Activated CD8-positive, alpha-beta memory T cell treated with anti-CD3 and anti-CD28 coated beads, Interleukin-2, amount 50 U/mL, for 48 hours (primary cell): ENCODE measurements at regions not wholly inside any gene's neighbourhood (a gene's known extent, or its start where the extent isn't known, plus 50 kb on each side); places are given as distances from the start of the nearest gene placed in this dataset.
"Not testable (repeated sequence)": the region's sequence is repeated elsewhere in the genome, so short reads cannot be mapped to it uniquely, and the experiment has no call there.

Experiments
- DNase-seq: peaks from one replicate; pipeline ENCODE4 v3.0.0-alpha.2; 2020

DNA sequence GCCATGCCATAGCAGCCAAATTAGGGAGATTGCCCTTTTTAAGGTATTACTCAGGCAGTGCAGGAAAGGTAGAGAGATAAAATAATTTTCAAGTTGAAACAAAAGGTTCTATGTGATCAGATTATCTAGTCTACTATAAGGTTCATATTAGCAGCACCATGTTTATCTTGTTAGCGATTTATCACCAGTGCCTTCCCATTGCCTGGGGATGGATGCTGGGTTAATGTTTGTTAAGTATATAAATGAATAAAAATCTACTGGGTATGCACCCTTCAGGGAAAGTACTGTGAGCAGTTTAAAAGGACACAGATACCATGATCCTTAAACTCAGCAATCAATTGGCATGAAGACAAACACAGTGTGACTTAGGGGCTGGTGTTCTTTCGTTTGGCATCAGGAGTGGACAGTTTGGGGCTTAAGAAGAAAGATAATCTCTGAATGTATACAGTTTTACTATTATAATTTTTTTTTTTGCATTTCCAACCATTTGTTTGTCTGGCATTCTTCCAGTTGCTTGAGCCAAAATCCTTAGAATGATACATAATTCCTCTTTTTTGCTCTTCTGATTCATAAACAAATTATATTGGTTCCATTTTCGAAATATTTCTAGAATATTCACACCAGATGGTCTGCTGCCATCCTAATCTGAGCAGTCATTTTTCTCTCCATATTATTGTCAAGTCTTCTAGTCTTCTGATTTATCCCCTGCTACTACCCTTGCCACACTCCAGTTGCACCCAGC lies 512.8 kb upstream of the SLC8A1 start:
- DNase-seq: no peak

GRCh38 chr2:40967451-40967850 lies 515.6 kb upstream of the SLC8A1 start:
- no peak for DNase-seq

GRCh38 chr2:40975151-40975550 lies 523.3 kb upstream of the SLC8A1 start:
- no peak for DNase-seq

DNA sequence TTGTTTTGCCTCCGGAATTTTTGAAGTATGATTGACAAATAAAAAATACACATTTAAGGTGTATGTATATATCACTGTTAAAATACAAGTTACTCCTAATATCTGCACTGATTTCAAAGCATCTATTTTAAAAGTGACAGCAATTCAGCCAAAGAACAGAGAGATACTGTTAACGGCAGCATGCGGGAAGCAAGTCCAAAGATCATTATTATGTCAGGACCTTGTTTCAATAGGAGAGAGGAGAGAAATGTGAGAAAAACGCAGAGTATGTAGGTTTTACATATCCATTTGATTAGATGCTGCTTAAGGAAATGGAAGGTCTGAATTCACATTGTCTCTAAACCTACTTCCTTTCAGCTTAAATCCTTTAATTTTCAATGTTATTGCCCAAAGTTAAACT lies 545.5 kb upstream of the SLC8A1 start:
- DNase-seq: no peak

GRCh38 chr2:41000374-41000773 lies 548.5 kb upstream of the SLC8A1 start:
- no peak for DNase-seq

GRCh38 chr2:41000906-41001305 lies 549.0 kb upstream of the SLC8A1 start:
- DNase-seq: no peak

DNA sequence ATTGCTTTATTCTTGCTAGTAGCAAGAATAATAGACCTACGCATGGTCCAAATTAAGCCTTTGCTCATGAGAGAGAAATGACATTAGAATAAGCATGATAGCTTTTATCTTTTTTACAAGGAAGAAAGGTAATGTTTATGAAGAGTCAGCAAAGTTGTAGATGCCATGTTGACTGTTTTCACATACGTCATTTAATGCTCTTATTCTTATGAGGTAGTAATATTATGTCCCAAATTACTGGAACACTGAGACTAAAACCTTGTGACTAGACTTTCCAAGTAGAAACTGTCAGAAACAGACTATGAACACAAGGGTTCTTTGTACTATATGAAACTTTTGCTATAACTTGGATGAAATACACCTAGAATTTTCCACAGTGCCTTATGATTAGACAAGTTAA lies 552.8 kb upstream of the SLC8A1 start:
- DNase-seq: no peak

GRCh38 chr2:41020358-41020757 lies 568.5 kb upstream of the SLC8A1 start:
- no peak for DNase-seq

DNA sequence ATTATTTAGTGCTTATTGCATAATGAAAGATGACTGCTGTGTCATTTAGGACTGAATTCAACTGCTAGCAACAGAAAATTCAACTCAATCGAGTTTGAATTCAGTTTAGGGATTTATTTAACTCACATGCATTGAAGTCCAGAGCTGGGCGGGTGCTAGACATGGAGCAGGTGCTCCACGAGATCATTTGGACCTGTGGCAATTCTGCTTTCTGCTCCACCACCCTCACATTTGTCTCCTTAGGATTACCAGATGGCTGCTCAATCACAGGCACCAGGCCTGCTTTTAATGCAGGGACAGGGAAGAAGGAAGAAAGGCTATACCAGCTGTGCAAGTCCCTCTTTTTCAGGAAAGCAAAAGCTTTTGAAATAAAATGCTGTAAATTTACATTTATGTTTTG lies 572.9 kb upstream of the SLC8A1 start:
- no peak for DNase-seq

- no peak for DNase-seq
Measured at GRCh38 chr2:41026613-41027012, 574.7 kb upstream of the SLC8A1 start.

DNA sequence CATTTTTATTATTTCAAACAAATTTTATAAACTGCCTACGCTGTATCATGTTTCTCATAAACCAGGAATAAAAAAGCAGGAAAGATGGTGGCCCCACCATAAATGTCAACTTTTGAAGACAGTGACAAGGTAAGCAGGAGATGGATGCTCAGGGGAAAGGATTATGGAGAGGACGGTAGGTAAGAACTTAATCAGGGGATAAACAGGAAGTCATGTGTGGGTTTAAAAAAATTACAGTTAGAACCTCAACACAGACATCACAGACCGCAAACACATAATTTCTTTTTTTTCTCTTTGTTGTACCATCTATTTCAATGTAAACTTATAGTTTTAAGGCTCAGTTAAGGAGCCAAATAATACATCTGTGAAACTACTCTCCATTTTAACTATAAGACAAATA lies 575.2 kb upstream of the SLC8A1 start:
- DNase-seq: no peak

DNA sequence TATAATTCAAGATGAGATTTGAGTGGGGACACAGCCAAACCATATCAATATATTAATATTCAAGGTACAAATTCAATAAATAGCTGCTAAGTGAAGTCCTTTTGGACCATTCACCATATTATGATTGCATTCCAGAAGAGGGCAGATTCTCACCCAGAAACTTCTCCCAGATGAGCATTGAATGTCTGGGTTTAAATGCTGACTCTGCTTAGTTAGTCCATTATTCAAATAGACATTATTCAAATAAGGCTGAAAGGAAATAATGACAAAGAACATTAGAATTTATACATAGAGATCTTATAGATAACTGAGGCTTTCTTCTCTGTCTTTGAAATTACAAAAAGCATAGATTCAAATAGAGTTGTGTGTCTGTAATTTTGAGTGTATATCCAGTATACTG lies 579.4 kb upstream of the SLC8A1 start:
- DNase-seq: no peak

DNA sequence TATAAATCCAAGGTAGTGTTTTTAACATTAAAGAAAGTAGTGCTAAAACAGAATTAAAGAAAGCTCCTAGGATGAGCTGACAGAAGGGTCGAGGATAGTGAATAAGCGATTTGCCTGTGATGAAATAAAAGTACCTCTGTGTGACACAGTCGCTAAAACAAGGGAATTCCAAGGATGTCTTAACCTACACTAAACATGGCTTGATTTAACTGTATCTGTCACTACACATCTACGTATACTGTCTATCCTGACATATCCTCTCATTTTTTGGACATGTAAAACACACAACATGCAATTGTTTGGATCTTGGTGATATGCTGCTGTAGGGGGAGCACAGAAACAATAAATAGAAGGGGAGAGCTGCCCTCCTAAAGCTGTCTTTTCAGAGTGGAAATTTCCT lies 580.8 kb upstream of the SLC8A1 start:
- DNase-seq: no peak

GRCh38 chr2:41033127-41033526 lies 581.2 kb upstream of the SLC8A1 start:
- no peak for DNase-seq

DNA sequence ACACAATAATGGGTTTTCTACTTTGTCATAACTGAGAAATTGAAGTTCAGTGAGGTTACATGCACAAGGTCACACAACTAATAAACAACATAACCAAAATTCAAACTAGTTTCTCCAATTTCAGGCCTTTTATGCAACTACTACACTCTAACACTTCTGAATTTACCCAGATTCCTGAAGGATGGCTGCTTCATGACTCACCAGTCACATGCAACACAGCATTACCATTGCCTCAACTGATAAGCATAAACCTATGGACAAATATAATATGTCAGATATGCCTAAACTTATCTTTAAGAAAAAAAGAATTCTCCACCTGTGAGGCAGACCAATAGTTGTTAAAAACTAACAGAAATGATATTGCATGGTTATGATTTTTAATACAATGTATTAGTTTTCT lies 586.5 kb upstream of the SLC8A1 start:
- no peak for DNase-seq

- not testable (repeated sequence) for DNase-seq
Measured at GRCh38 chr2:41039750-41040149, 587.9 kb upstream of the SLC8A1 start.

DNA sequence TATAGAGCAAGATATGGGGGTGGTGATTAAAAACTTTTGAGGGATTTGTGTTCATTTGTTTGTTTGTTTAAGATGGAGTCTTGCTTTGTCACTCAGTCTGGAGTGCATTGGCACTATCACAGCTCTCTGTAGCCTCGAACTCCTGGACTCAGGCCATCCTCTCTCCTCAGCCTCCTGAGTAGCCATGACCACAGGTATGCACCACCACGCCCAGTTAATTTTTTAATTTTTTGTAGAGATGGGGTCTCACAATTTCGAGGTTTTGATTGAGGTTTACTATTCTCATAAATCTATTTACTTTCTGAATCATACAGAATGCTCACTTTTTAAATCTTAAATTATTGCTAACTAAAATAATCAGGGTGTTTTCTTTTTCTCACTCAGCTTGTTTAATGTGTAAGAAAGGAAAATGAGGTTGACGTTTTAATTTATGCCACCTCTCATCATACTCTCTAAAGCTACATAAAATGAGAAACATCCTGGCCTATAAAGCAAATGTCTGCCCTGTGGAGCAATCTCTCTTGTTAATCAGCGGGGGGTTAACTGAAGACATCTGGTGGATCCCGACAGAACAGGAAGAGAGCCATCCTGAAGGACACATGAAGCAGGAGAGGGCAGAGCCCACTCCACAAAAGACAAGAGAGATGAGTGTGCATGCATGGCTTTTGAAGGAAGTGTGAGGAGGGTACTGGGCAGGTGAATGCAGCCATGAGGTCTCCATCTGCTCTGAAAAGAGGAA lies 589.1 kb upstream of the SLC8A1 start:
- no peak for DNase-seq

DNA sequence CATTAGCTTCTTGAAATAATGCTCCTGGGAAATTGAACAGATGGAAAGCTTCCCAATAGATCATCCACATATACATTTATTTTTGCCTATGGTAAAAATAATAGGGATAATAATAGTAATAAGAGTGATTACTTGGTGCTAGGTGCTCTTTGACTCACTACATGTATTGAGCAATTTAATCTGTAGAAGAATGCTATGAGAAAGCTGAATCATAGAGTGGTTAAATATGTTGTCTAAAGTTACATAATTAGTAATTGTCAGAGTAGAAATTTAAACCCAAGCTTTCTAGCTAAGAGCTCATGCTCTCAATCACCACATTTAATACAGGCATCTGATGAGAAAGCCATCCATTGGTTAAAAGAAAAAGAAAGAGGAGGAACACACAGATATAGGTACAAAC lies 590.5 kb upstream of the SLC8A1 start:
- no peak for DNase-seq

DNA sequence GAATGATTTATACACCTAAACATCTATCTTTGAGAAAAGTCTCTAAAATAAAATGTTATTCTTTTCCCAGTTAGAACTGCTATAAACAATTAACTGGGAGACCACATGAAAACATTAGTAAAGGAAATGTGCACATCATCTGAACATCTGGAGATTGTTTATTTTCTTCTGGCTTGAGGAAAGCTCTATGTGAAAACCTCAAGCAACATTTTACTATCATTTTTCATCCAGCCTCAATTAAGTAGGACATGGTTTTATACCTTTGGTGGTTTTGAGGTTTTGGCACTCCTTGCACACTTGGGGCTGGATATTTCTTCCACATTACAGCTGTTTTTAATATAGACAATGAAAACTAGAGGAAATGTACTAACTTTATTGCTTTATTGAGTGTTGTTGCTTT lies 609.5 kb upstream of the SLC8A1 start:
- DNase-seq: no peak

GRCh38 chr2:41062336-41062735 lies 610.4 kb upstream of the SLC8A1 start:
- no peak for DNase-seq

DNA sequence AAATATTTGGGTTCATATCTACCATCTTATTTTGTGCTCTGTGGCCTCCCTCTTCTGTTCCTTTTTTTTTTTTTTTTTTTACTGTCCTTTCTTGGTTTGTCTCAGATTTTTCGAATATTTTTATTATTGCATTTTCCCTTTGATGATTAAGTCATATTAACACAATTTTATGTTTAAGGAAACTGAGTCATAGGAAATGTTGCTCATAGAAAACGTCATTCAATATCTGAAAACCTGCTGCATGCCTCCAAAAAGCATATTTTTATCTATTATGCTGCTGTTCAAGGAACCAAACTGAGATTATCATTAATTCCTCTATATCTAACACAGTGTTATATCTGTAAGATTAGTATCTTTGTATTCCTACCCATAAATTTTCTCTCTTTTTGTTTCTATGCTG lies 614.3 kb upstream of the SLC8A1 start:
- DNase-seq: no peak

DNA sequence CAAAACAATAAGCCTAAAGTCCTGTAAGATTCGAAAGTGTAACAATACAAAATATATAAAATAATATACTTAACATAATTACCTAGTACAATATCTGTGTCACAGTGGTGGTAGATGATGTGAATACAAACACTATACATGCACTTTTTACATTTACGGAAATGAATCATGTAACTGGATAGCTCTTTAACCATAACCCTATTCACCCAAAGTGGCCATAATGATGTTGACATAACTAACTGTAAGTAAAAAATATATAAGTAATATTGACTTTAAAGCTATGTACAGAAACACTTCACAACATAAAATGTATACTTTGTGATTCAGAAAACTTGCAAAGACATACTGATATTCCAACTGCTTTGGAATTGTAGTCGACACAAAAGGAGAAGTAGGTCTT lies 616.9 kb upstream of the SLC8A1 start:
- no peak for DNase-seq

DNA sequence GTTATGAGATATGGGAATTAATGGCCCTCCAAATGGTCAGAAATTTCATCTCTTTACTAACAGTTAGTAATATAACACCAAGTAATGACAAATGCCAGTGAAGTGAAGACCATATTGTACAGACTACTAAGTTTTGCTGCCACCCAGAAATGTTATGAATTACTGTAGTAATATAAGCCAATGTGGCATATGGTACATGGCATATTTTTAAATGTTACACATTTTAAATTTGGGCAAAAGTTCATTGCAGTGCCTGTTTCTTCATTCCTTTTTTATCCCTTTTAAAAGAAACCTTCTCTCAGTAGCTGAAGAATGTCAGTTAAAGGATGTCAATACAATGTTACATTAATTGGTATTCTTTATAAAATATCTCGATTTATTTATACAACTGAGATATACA lies 626.5 kb upstream of the SLC8A1 start:
- no peak for DNase-seq

- no peak for DNase-seq
Measured at GRCh38 chr2:41079011-41079410, 627.1 kb upstream of the SLC8A1 start.

- DNase-seq: no peak
Measured at GRCh38 chr2:41084321-41084720, 632.4 kb upstream of the SLC8A1 start.
